Dedifferentiated amniotic fluid mesenchymal stem cell (primary cell): ENCODE measurements at regions not wholly inside any gene's neighbourhood (a gene's known extent, or its start where the extent isn't known, plus 50 kb on each side); places are given as distances from the start of the nearest gene placed in this dataset.

Source experiments
- DNase-seq: peaks from one replicate; pipeline ENCODE4 v3.0.0-alpha.2; 2016; ENCODE audit errors: extremely low spot score

DNA sequence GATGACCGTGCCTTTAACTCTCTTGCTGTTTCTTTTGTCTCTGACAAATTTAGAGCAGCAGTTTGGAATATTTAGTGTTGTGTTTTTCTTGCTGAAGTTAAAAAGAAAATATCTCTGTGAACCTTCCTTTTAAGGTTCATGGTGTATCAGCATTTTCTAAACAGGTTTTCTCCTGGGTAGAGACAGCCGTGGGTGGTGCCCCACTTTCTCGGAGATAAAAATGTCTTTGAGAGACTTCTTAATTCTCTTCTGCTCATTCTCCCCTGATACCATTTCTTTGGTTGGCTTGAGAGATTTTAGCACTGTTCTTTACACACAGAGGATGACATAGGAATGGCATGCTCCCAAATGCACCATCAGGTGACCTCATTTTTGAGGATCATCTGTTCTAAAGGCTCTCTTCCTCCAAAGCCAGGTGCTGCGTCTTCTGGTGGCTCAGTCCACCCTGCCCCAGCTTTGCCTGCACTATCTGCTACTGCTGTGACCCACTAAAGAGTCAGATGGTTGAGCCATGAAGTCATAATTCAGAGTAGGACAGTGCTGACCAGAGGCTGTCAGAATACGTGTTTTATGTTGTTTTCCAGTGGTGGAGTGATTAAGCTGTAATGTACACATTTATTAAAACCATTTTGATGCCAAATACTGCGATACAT is 90.3 kb upstream of the SLC10A2 start:
- DNase-seq = no peak

DNA sequence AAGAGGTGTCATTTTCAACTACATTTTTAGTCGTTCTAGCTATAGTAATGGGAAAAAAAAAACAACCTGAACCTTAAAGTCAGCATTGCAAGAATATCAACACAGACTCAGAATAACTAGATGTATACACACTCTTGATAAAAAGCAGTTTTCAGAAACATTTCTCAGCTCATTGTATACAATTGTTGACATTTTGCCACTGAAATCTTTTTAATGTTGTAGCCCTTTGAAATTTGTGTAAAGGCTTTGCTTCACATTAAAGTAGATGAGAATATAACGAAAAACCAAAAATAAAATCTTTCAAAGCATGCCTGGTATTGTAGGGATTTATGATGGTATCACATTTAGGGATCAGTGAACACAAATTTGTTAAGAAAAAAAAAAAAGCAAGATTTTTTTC is 87.2 kb upstream of the SLC10A2 start:
- DNase-seq = no peak

- no peak for DNase-seq
Observed at GRCh38 chr13:103147961-103148360, 81.7 kb upstream of the SLC10A2 start.

- no peak for DNase-seq
Observed at GRCh38 chr13:103145442-103145841, 79.2 kb upstream of the SLC10A2 start.

GRCh38 chr13:103143432-103143831 is 77.2 kb upstream of the SLC10A2 start:
- no peak for DNase-seq

- DNase-seq = no peak
Observed at GRCh38 chr13:103142151-103142550, 75.9 kb upstream of the SLC10A2 start.

GRCh38 chr13:103140001-103140671 is 73.9 kb upstream of the SLC10A2 start:
- no peak for DNase-seq

GRCh38 chr13:103134271-103134670 is 68.1 kb upstream of the SLC10A2 start:
- DNase-seq = no peak

- DNase-seq = no peak
Observed at GRCh38 chr13:103133556-103133955, 67.3 kb upstream of the SLC10A2 start.

- DNase-seq = no peak
Observed at GRCh38 chr13:103130681-103131210, 64.5 kb upstream of the SLC10A2 start.

DNA sequence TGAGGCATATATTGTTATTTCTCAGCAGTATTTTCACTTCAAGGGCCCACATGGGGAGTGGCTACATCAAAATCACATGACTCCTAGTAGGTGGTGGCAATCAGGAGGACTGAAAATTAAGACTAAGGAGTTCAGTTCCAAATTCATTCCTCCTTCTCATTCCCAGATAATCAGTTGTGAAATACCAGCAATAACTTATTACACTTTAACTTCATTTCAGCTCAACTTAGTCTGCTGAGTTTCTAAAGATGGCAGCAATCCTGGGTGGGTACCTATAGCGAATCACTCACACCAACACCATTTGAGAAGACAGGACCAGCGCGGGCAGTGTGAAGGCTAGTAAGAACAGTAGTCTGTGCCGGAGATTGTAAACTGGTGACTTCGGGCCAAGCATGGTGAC is 63.9 kb upstream of the SLC10A2 start:
- DNase-seq = no peak
